HFFc6 (cell line): ENCODE measurements at regions not wholly inside any gene's neighbourhood (a gene's known extent, or its start where the extent isn't known, plus 50 kb on each side); places are given as distances from the start of the nearest gene placed in this dataset.
A peak's percentile ranks its signal among the peaks of the same experiment; 100 is the strongest.

Experiments
- DNase-seq: peaks from one replicate; pipeline ENCODE4 v3.0.0-alpha.2; 2018
- H3K27ac Mint-ChIP-seq: 2 replicates; pipeline ENCODE4 v1.8.0; 2020; ENCODE audit warnings: mild to moderate bottlenecking, mixed read lengths
- H3K27me3 Mint-ChIP-seq: 2 replicates; pipeline ENCODE4 v1.8.0; 2021; ENCODE audit warnings: mild to moderate bottlenecking, moderate library complexity, mixed read lengths; ENCODE audit not compliant: insufficient read depth
- H3K36me3 Mint-ChIP-seq: 2 replicates; pipeline ENCODE4 v1.8.0; 2021; ENCODE audit warnings: low read depth, mixed read lengths
- H3K4me1 Mint-ChIP-seq: 2 replicates; pipeline ENCODE4 v1.8.0; 2020; ENCODE audit warnings: low read depth, mixed read lengths
- H3K4me3 Mint-ChIP-seq: 2 replicates; pipeline ENCODE4 v1.8.0; 2020; ENCODE audit warnings: mild to moderate bottlenecking, moderate library complexity, mixed read lengths
- H3K9me3 Mint-ChIP-seq: 2 replicates; pipeline ENCODE4 v1.8.0; 2020; ENCODE audit warnings: mild to moderate bottlenecking, mixed read lengths
- TF ChIP-seq, protein P1 (sequence below): fragments of 200-600 bp; sonication (generic); IDR thresholded peaks from 2 replicates; pipeline ENCODE4 v1.5.0; 2021; ENCODE audit warnings: antibody characterized with exemption, mild to moderate bottlenecking

GRCh38 chr6:26202811-26203583 is 115.8 kb downstream of the HFE start:
- peaks cover 25% of the 10 kb centered on the region for H3K27me3 Mint-ChIP-seq
- H3K4me3 Mint-ChIP-seq, result peak overlapping the region; percentile 32; the same call in 1 of the 2 replicates
- peaks cover 9% of the 10 kb centered on the region; the same call in 1 of the 2 replicates for H3K9me3 Mint-ChIP-seq
- peaks cover 32% of the 10 kb centered on the region for H3K4me1 Mint-ChIP-seq
- no peaks in the 10 kb centered on the region; the same call in 1 of the 2 replicates for H3K36me3 Mint-ChIP-seq
- no peak for DNase-seq
- H3K27ac Mint-ChIP-seq, result no peak overlapping the region
- TF ChIP-seq, protein P1, sequence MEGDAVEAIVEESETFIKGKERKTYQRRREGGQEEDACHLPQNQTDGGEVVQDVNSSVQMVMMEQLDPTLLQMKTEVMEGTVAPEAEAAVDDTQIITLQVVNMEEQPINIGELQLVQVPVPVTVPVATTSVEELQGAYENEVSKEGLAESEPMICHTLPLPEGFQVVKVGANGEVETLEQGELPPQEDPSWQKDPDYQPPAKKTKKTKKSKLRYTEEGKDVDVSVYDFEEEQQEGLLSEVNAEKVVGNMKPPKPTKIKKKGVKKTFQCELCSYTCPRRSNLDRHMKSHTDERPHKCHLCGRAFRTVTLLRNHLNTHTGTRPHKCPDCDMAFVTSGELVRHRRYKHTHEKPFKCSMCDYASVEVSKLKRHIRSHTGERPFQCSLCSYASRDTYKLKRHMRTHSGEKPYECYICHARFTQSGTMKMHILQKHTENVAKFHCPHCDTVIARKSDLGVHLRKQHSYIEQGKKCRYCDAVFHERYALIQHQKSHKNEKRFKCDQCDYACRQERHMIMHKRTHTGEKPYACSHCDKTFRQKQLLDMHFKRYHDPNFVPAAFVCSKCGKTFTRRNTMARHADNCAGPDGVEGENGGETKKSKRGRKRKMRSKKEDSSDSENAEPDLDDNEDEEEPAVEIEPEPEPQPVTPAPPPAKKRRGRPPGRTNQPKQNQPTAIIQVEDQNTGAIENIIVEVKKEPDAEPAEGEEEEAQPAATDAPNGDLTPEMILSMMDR, result no peak

DNA sequence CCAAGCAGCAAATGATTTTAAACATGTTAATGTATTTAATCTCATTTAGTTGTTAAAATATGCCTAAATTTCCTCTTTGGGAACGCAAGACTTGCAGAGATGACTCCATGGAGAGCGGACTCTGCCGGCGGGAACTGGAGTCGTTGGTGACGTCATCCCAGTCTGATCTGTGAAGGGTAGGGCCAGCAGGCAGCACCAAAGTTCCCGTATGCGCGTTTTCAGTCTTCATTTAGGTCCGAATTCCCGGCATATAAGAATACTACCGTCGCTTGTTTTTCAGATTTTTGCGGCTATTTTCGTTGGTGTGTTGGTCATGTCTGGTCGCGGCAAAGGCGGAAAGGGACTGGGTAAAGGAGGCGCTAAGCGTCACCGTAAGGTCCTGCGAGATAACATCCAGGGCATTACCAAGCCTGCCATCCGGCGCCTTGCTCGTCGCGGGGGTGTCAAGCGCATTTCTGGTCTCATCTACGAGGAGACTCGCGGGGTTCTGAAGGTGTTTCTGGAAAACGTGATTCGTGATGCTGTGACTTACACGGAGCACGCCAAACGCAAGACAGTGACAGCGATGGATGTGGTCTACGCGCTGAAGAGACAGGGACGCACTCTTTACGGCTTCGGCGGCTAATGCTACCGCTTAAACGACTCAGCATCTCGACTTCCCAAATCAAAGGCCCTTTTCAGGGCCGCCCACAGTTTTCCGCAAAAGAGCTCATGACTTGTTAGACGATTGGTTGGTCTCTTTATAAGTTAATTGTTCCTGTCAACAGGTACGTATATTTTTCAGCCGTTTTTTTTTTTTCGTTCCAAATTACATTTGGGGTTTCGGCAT is 117.3 kb downstream of the HFE start:
- H3K9me3 Mint-ChIP-seq, result peaks cover 5% of the 10 kb centered on the region; the same call in 1 of the 2 replicates
- peak; percentile 99 for DNase-seq
- TF ChIP-seq, protein P1, result peak; percentile 44
- peaks cover 28% of the 10 kb centered on the region for H3K4me1 Mint-ChIP-seq
- H3K27ac Mint-ChIP-seq, result no peak overlapping the region
- H3K36me3 Mint-ChIP-seq, result no peaks in the 10 kb centered on the region; the same call in 1 of the 2 replicates
- peaks cover 12% of the 10 kb centered on the region for H3K27me3 Mint-ChIP-seq
- H3K4me3 Mint-ChIP-seq, result no peak overlapping the region

GRCh38 chr6:26205161-26205624 is 118.0 kb downstream of the HFE start:
- Mint-ChIP-seq H3K9me3 (peaks cover 5% of the 10 kb centered on the region; the same call in 1 of the 2 replicates), H3K27ac (no peak overlapping the region), H3K4me1 (peaks cover 21% of the 10 kb centered on the region), H3K36me3 (no peaks in the 10 kb centered on the region; the same call in 1 of the 2 replicates), H3K27me3 (peaks cover 12% of the 10 kb centered on the region), H3K4me3 (no peak overlapping the region)
- TF ChIP-seq, protein P1, result no peak
- peak; percentile 83 for DNase-seq

GRCh38 chr6:26205625-26206574 is 118.7 kb downstream of the HFE start:
- no peak overlapping the region for H3K4me3 Mint-ChIP-seq
- H3K4me1 Mint-ChIP-seq, result peaks cover 19% of the 10 kb centered on the region
- DNase-seq, result peak; percentile 82
- H3K9me3 Mint-ChIP-seq, result peaks cover 5% of the 10 kb centered on the region; the same call in 1 of the 2 replicates
- no peak overlapping the region for H3K27ac Mint-ChIP-seq
- TF ChIP-seq, protein P1, result no peak
- H3K36me3 Mint-ChIP-seq, result no peaks in the 10 kb centered on the region; the same call in 1 of the 2 replicates
- H3K27me3 Mint-ChIP-seq, result peaks cover 12% of the 10 kb centered on the region
